ENCODE measurements at regions not wholly inside any gene's neighbourhood (a gene's known extent, or its start where the extent isn't known, plus 50 kb on each side); places are given as distances from the start of the nearest gene placed in this dataset.
"Not testable (repeated sequence)": the region's sequence is repeated elsewhere in the genome, so short reads cannot be mapped to it uniquely, and the experiment has no call there.

GRCh38 chr9:33695856-33696255 is 99.5 kb upstream of the PRSS3 start:
- DNase-seq: no peak

- DNase-seq: no peak
Observed at GRCh38 chr9:33697171-33697570, 98.2 kb upstream of the PRSS3 start.

GRCh38 chr9:33698267-33698666 is 97.1 kb upstream of the PRSS3 start:
- no peak for DNase-seq

GRCh38 chr9:33700940-33701339 is 94.4 kb upstream of the PRSS3 start:
- DNase-seq: not testable (repeated sequence)

GRCh38 chr9:33703430-33704102 is 91.8 kb upstream of the PRSS3 start:
- no peak for DNase-seq

GRCh38 chr9:33705440-33705839 is 89.9 kb upstream of the PRSS3 start:
- DNase-seq: not testable (repeated sequence)

- no peak for DNase-seq
Observed at GRCh38 chr9:33708441-33708840, 86.9 kb upstream of the PRSS3 start.

- DNase-seq: no peak
Observed at GRCh38 chr9:33709269-33709668, 86.1 kb upstream of the PRSS3 start.

GRCh38 chr9:33711418-33711817 is 83.9 kb upstream of the PRSS3 start:
- DNase-seq: not testable (repeated sequence)

GRCh38 chr9:33714989-33715388 is 80.4 kb upstream of the PRSS3 start:
- DNase-seq: no peak

GRCh38 chr9:33718987-33719386 is 76.4 kb upstream of the PRSS3 start:
- DNase-seq: no peak

- no peak for DNase-seq
Observed at GRCh38 chr9:33719581-33720374, 75.6 kb upstream of the PRSS3 start.

- peak; percentile 84 for DNase-seq
Observed at GRCh38 chr9:33721674-33722358, 73.5 kb upstream of the PRSS3 start.

- no peak for DNase-seq
Observed at GRCh38 chr9:33722359-33722675, 73.0 kb upstream of the PRSS3 start.

GRCh38 chr9:33728613-33729012 is 66.7 kb upstream of the PRSS3 start:
- DNase-seq: no peak

GRCh38 chr9:33731142-33731541 is 64.2 kb upstream of the PRSS3 start:
- no peak for DNase-seq

- no peak for DNase-seq
Observed at GRCh38 chr9:33731625-33732024, 63.7 kb upstream of the PRSS3 start.

- DNase-seq: not testable (repeated sequence)
Observed at GRCh38 chr9:33734247-33734940, 61.0 kb upstream of the PRSS3 start.

GRCh38 chr9:33734941-33735835 is 60.2 kb upstream of the PRSS3 start:
- not testable (repeated sequence) for DNase-seq

- peak; percentile 18 for DNase-seq
Observed at GRCh38 chr9:33737811-33738606, 57.4 kb upstream of the PRSS3 start.

GRCh38 chr9:33739398-33739797 is 56.0 kb upstream of the PRSS3 start:
- DNase-seq: no peak

Measured in NCI-H1694 treated with DMSO at 0.1 percent for 48 hours (cell line).